HEK293 (cell line): ENCODE measurements at regions not wholly inside any gene's neighbourhood (a gene's known extent, or its start where the extent isn't known, plus 50 kb on each side); places are given as distances from the start of the nearest gene placed in this dataset.

Source experiments
- BCL11A ChIP-seq: fragments of 450-650 bp; formaldehyde crosslinking; IDR thresholded peaks from 2 replicates; pipeline ENCODE4 v1.5.1; 2016; ENCODE audit warnings: low read depth, missing biosample characterization, missing genetic modification characterization
- GFI1B ChIP-seq: fragments of 450-650 bp; formaldehyde crosslinking; IDR thresholded peaks from 2 replicates; pipeline ENCODE4 v1.5.1; 2016; ENCODE audit warnings: missing biosample characterization, missing genetic modification characterization
- ZBTB49 ChIP-seq: fragments of 450-650 bp; formaldehyde crosslinking; IDR thresholded peaks from 2 replicates; pipeline ENCODE4 v1.5.1; 2016; ENCODE audit warnings: missing biosample characterization, missing genetic modification characterization, low read depth
- ZNF302 ChIP-seq: fragments of 450-650 bp; formaldehyde crosslinking; IDR thresholded peaks from 2 replicates; pipeline ENCODE4 v1.5.1; 2016; ENCODE audit warnings: missing biosample characterization, missing genetic modification characterization, low read depth
- ZNF311 ChIP-seq: fragments of 450-650 bp; formaldehyde crosslinking; IDR thresholded peaks from 2 replicates; pipeline ENCODE4 v1.5.1; 2017; ENCODE audit warnings: missing biosample characterization, missing genetic modification characterization, borderline replicate concordance

- no peak for TF ChIP-seq ZNF311 (tag by site-specific recombination)
- TF ChIP-seq ZNF302: no peak
- no peak for TF ChIP-seq BCL11A (tag by site-specific recombination)
- TF ChIP-seq GFI1B: no peak
- TF ChIP-seq ZBTB49 (tag by site-specific recombination): no peak
Measured at GRCh38 chr10:81019029-81019890, 481.6 kb downstream of the SH2D4B start.
